ENCODE measurements at regions not wholly inside any gene's neighbourhood (a gene's known extent, or its start where the extent isn't known, plus 50 kb on each side); places are given as distances from the start of the nearest gene placed in this dataset.
"Not testable (repeated sequence)": the region's sequence is repeated elsewhere in the genome, so short reads cannot be mapped to it uniquely, and the experiment has no call there.

GRCh38 chr13:82963226-82964099 is 918.8 kb downstream of the SLITRK1 start:
- no peak for DNase-seq (ENCODE audit: low spot score)
- Histone ChIP-seq H3K27me3 (ENCODE audit: control insufficient read depth in 3 of 3, insufficient read depth in 3 of 3, low read depth in 1 of 3, low read length in 3 of 3) (no peaks in the 10 kb centered on the region), H2BK5ac (ENCODE audit: low read length) (no peak overlapping the region), H2BK12ac (ENCODE audit: low read length) (no peak overlapping the region), H2AFZ (ENCODE audit: low read length) (no peak overlapping the region), H3K23ac (ENCODE audit: low read depth, low read length, poor library complexity) (no peak overlapping the region), H3K14ac (ENCODE audit: low read length) (no peak overlapping the region), H2BK15ac (ENCODE audit: low read length) (no peak overlapping the region), H4K8ac (ENCODE audit: low read depth, low read length) (no peak overlapping the region), H3K36me3 (replicated peaks in 1 of 2; ENCODE audit: control insufficient read depth in 2 of 2, insufficient read depth in 2 of 2, low read length in 2 of 2) (no peaks in the 10 kb centered on the region), H3K4ac (ENCODE audit: low read length) (no peak overlapping the region), H3K9me3 (replicated peaks in 1 of 2; ENCODE audit: control insufficient read depth in 2 of 2, insufficient read depth in 1 of 2, low read depth in 1 of 2, low read length in 2 of 2) (no peaks in the 10 kb centered on the region), H3K9ac (ENCODE audit: low read depth, low read length, poor library complexity) (no peak overlapping the region), H2AK5ac (ENCODE audit: low read depth, low read length) (no peak overlapping the region), H3K4me2 (ENCODE audit: insufficient read depth, low read length, poor library complexity, severe bottlenecking) (no peak overlapping the region), H3K4me1 (ENCODE audit: control insufficient read depth in 2 of 2, insufficient read depth in 1 of 2, low read depth in 1 of 2, low read length in 2 of 2) (no peaks in the 10 kb centered on the region), H4K91ac (ENCODE audit: low read depth, low read length, poor library complexity) (no peak overlapping the region), H3K79me1 (ENCODE audit: low read depth, low read length) (no peaks in the 10 kb centered on the region), H2BK120ac (ENCODE audit: low read depth, low read length) (no peak overlapping the region), H3K27ac (replicated peaks; ENCODE audit: low read length) (no peak overlapping the region), H3K18ac (ENCODE audit: low read length) (no peak overlapping the region), H3K4me3 (ENCODE audit: low read length in 2 of 2) (no peak overlapping the region)
- 100% methylated on average over 1 of the region's 7 CpGs for WGBS, 2 donors (ENCODE audit: extremely low coverage in 2 of 2, insufficient read length in 2 of 2, insufficient replicate concordance in 1 of 2)

- H3K36me3 ChIP-seq (replicated peaks in 1 of 2; ENCODE audit: control insufficient read depth in 2 of 2, insufficient read depth in 2 of 2, low read length in 2 of 2) = no peaks in the 10 kb centered on the region
- no peaks in the 10 kb centered on the region for H3K79me1 ChIP-seq (ENCODE audit: low read depth, low read length)
- H3K4me3 ChIP-seq (ENCODE audit: low read length in 2 of 2) = no peak overlapping the region
- peak overlapping the region; percentile 49 for H2AFZ ChIP-seq (ENCODE audit: low read length)
- H3K4me2 ChIP-seq (ENCODE audit: insufficient read depth, low read length, poor library complexity, severe bottlenecking) = no peak overlapping the region
- H3K27ac ChIP-seq (replicated peaks; ENCODE audit: low read length) = no peak overlapping the region
- no peak for DNase-seq (ENCODE audit: low spot score)
- no peak overlapping the region for H4K8ac ChIP-seq (ENCODE audit: low read depth, low read length)
- H2BK120ac ChIP-seq (ENCODE audit: low read depth, low read length) = no peak overlapping the region
- no peak overlapping the region for H3K18ac ChIP-seq (ENCODE audit: low read length)
- H3K9me3 ChIP-seq (replicated peaks in 1 of 2; ENCODE audit: control insufficient read depth in 2 of 2, insufficient read depth in 1 of 2, low read depth in 1 of 2, low read length in 2 of 2) = no peaks in the 10 kb centered on the region
- no peak overlapping the region for H3K4ac ChIP-seq (ENCODE audit: low read length)
- WGBS, 2 donors (ENCODE audit: extremely low coverage in 2 of 2, insufficient read length in 2 of 2, insufficient replicate concordance in 1 of 2) = no CpG with 5 or more reads among the region's 3 CpGs
- H2BK15ac ChIP-seq (ENCODE audit: low read length) = no peak overlapping the region
- no peak overlapping the region for H2BK5ac ChIP-seq (ENCODE audit: low read length)
- H2BK12ac ChIP-seq (ENCODE audit: low read length) = no peak overlapping the region
- H3K4me1 ChIP-seq (ENCODE audit: control insufficient read depth in 2 of 2, insufficient read depth in 1 of 2, low read depth in 1 of 2, low read length in 2 of 2) = no peaks in the 10 kb centered on the region
- no peak overlapping the region for H3K23ac ChIP-seq (ENCODE audit: low read depth, low read length, poor library complexity)
- no peak overlapping the region for H4K91ac ChIP-seq (ENCODE audit: low read depth, low read length, poor library complexity)
- no peak overlapping the region for H3K9ac ChIP-seq (ENCODE audit: low read depth, low read length, poor library complexity)
- no peak overlapping the region for H3K14ac ChIP-seq (ENCODE audit: low read length)
- H2AK5ac ChIP-seq (ENCODE audit: low read depth, low read length) = no peak overlapping the region
- no peaks in the 10 kb centered on the region for H3K27me3 ChIP-seq (ENCODE audit: control insufficient read depth in 3 of 3, insufficient read depth in 3 of 3, low read depth in 1 of 3, low read length in 3 of 3)
Observed at GRCh38 chr13:82962397-82962796, 919.9 kb downstream of the SLITRK1 start.

GRCh38 chr13:82961757-82962156 is 920.5 kb downstream of the SLITRK1 start:
- no peak for DNase-seq (ENCODE audit: low spot score)
- Histone ChIP-seq H2BK120ac (ENCODE audit: low read depth, low read length) (no peak overlapping the region), H3K9me3 (replicated peaks in 1 of 2; ENCODE audit: control insufficient read depth in 2 of 2, insufficient read depth in 1 of 2, low read depth in 1 of 2, low read length in 2 of 2) (no peaks in the 10 kb centered on the region), H3K36me3 (replicated peaks in 1 of 2; ENCODE audit: control insufficient read depth in 2 of 2, insufficient read depth in 2 of 2, low read length in 2 of 2) (no peaks in the 10 kb centered on the region), H3K4me2 (ENCODE audit: insufficient read depth, low read length, poor library complexity, severe bottlenecking) (no peak overlapping the region), H3K27me3 (ENCODE audit: control insufficient read depth in 3 of 3, insufficient read depth in 3 of 3, low read depth in 1 of 3, low read length in 3 of 3) (no peaks in the 10 kb centered on the region), H2BK5ac (ENCODE audit: low read length) (no peak overlapping the region), H4K8ac (ENCODE audit: low read depth, low read length) (no peak overlapping the region), H2AK5ac (ENCODE audit: low read depth, low read length) (no peak overlapping the region), H3K79me1 (ENCODE audit: low read depth, low read length) (no peaks in the 10 kb centered on the region), H3K4me1 (ENCODE audit: control insufficient read depth in 2 of 2, insufficient read depth in 1 of 2, low read depth in 1 of 2, low read length in 2 of 2) (no peaks in the 10 kb centered on the region), H3K23ac (ENCODE audit: low read depth, low read length, poor library complexity) (no peak overlapping the region), H3K9ac (ENCODE audit: low read depth, low read length, poor library complexity) (no peak overlapping the region), H3K4ac (ENCODE audit: low read length) (no peak overlapping the region), H2BK15ac (ENCODE audit: low read length) (no peak overlapping the region), H4K91ac (ENCODE audit: low read depth, low read length, poor library complexity) (no peak overlapping the region), H3K18ac (ENCODE audit: low read length) (no peak overlapping the region), H2BK12ac (ENCODE audit: low read length) (no peak overlapping the region), H2AFZ (ENCODE audit: low read length) (no peak overlapping the region), H3K4me3 (ENCODE audit: low read length in 2 of 2) (no peak overlapping the region), H3K27ac (replicated peaks; ENCODE audit: low read length) (no peak overlapping the region), H3K14ac (ENCODE audit: low read length) (no peak overlapping the region)
- no CpG with 5 or more reads among the region's 1 CpG for WGBS, 2 donors (ENCODE audit: extremely low coverage in 2 of 2, insufficient read length in 2 of 2, insufficient replicate concordance in 1 of 2)

- not testable (repeated sequence) for H2AK5ac ChIP-seq (ENCODE audit: low read depth, low read length); H4K8ac ChIP-seq (ENCODE audit: low read depth, low read length); H3K79me1 ChIP-seq (ENCODE audit: low read depth, low read length); DNase-seq (ENCODE audit: low spot score); H2AFZ ChIP-seq (ENCODE audit: low read length); H3K27ac ChIP-seq (replicated peaks; ENCODE audit: low read length); H2BK12ac ChIP-seq (ENCODE audit: low read length); H3K4me1 ChIP-seq (ENCODE audit: control insufficient read depth in 2 of 2, insufficient read depth in 1 of 2, low read depth in 1 of 2, low read length in 2 of 2); H2BK15ac ChIP-seq (ENCODE audit: low read length); H2BK120ac ChIP-seq (ENCODE audit: low read depth, low read length); H3K23ac ChIP-seq (ENCODE audit: low read depth, low read length, poor library complexity); H3K36me3 ChIP-seq (replicated peaks in 1 of 2; ENCODE audit: control insufficient read depth in 2 of 2, insufficient read depth in 2 of 2, low read length in 2 of 2); H3K18ac ChIP-seq (ENCODE audit: low read length); H3K4me3 ChIP-seq (ENCODE audit: low read length in 2 of 2); H3K4ac ChIP-seq (ENCODE audit: low read length); H3K9me3 ChIP-seq (replicated peaks in 1 of 2; ENCODE audit: control insufficient read depth in 2 of 2, insufficient read depth in 1 of 2, low read depth in 1 of 2, low read length in 2 of 2); H4K91ac ChIP-seq (ENCODE audit: low read depth, low read length, poor library complexity); H3K14ac ChIP-seq (ENCODE audit: low read length); H3K27me3 ChIP-seq (ENCODE audit: control insufficient read depth in 3 of 3, insufficient read depth in 3 of 3, low read depth in 1 of 3, low read length in 3 of 3); H3K4me2 ChIP-seq (ENCODE audit: insufficient read depth, low read length, poor library complexity, severe bottlenecking); H3K9ac ChIP-seq (ENCODE audit: low read depth, low read length, poor library complexity)
- WGBS, 2 donors (ENCODE audit: extremely low coverage in 2 of 2, insufficient read length in 2 of 2, insufficient replicate concordance in 1 of 2) = no CpG with 5 or more reads among the region's 6 CpGs
- H2BK5ac ChIP-seq (ENCODE audit: low read length) = peak overlapping the region; percentile 82
Observed at GRCh38 chr13:82952336-82952735, 929.9 kb downstream of the SLITRK1 start.

All from neuronal stem cell (in vitro differentiated cells).